ELF-1 (cell line): ENCODE measurements at regions not wholly inside any gene's neighbourhood (a gene's known extent, or its start where the extent isn't known, plus 50 kb on each side); places are given as distances from the start of the nearest gene placed in this dataset.
A peak's percentile ranks its signal among the peaks of the same experiment; 100 is the strongest.
"Not testable (repeated sequence)": the region's sequence is repeated elsewhere in the genome, so short reads cannot be mapped to it uniquely, and the experiment has no call there.

Experiments used
- DNase-seq: peaks from one replicate; pipeline ENCODE4 v3.0.0-alpha.2; 2016; ENCODE audit warnings: low read depth, low spot score

DNA sequence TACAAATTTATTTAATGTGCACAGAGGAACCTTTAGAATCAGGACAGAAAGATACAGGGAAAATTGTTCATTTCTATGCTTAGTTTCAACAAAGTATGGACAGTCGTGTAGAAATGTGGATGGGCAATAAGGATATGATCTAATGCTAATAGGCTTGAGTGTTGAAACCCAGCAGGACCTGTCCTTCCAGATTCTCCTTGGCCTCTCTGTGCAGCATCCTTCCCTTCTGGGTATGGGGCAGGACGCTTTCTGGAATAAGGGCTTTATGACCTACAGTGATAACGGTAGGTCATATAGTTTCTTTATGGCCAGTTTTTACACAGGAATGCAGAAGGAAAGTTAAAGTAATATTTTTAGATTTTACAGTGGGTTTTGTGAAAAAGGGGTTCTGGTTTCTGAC lies 698.1 kb downstream of the SI start:
- peak; percentile 28 for DNase-seq

DNA sequence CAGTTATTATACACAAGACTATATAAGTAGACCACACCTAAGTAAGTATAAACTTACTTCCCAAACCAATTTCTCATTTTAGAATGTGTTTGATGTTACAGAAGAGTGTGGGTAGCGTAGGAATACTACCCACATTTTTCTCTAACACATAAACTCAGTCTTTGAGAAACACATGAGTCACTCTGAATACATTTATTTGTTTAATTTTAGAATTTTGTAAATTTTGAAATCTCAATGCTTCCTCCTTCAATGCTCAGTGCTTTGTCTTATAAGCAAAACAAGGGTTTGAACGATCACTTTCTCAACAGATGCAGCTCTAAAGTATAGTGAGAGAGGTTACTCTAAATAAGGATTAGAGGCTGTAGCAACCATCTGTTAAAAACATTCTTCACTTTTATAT lies 700.8 kb downstream of the SI start:
- DNase-seq: no peak

DNA sequence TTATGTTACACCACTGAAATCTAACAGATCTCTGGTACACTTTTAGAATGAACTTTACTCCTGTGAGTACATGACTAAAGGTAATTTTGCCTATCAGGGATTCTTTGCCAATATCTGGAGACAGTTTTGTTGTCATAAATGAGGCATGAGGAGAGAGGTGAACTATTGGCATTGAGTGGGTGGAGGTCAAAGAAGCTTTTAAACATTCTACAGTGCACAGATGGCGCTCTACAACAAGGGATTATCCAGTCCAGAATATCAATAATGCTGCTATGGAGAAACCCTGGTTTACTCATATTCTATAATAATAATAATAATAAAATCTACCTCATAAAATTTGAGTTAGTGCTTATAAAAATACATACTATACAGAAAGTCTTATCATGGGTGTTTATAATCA lies 702.3 kb downstream of the SI start:
- DNase-seq: no peak

DNA sequence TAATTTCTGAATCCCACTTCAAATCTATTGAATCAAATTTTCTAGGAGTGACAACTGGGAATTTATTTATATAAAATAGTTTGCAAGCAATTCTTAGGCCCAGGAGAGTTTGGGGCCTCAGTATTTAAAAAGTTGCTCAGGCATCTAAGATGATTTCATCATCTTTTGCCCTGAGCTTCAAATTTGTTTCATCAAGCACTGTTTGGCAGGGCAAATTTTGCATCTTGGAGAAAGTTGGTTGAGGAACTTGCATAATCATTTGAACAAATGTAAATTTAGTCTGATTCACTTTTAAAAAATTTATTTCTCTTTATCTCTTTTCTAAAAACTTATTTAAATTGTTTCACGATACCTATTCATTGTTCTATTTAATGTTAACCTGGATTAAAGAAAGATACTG lies 702.8 kb downstream of the SI start:
- no peak for DNase-seq

DNA sequence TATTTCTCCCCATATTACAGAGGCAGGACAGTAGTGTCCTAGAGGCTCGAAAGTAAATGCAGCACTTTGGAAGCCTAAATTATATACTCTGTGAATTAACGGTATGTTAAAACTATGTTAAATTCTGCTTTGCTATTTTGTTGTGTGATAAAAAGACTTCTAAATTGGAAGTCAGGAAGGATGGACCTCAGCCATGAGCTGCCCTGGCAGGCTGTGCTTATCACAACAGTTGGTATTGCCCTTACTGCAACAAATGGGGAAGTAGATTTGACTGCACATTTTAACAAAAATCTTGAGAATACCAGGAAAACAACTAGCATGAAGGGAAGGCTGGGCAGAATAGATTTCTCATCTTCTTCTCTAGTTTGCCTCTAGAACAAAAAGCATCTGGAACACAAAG lies 706.6 kb downstream of the SI start:
- no peak for DNase-seq

DNA sequence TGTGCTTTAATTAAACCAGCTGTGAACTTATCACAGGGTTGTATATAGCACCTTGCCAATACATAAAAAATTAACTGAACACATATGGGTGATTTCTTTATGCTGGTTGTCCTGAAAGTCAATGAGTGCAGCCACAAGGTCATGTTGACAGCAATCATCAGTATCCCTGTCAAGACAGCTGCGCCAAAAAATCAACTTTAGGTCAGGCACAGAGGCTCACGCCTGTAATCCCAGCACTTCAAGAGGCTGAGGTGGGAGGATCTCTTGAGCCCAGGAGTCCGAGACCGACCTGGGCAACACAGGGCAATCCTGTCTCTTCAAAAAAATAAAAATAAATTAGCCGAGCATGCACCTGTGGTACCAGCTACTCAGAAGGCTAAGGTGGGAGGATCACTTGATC lies 707.3 kb downstream of the SI start:
- DNase-seq: no peak

DNA sequence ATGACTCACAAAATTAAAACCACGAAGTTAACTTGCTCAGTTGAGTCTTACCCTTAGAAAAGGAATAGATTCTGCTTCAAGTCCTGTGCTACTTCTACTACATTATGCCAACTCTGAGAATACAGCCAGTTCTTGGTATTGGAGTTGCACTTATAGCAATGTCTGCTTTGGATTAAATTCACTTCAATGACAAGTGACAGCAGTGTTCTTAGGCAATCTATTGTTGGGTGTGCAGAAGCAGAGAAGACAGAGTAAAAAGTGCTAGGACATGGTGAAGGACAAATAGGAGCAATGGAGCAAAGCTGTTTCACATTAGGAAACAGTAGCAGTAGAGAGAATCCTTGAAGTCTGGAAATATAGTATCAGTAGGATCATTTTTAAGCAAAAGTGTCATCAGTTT lies 713.1 kb downstream of the SI start:
- no peak for DNase-seq

DNA sequence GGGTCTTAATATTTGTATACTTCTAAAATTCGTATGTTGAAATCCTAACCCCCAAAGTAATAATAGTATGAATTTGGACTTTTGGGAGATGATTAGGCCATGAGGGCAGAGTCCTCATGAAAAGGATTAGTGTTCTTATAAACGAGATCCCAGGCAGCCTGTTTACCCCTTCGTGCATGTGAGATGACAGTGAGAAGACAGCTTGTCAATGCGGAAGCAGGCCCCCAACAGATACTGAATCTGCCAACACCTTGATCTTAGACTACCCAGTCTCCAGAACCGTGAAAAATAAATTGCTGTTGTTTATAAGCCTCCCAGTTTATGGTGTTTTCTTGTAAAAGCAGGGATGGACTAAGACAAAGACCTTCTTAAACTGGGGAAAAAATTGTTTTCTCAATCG lies 714.2 kb downstream of the SI start:
- DNase-seq: no peak

DNA sequence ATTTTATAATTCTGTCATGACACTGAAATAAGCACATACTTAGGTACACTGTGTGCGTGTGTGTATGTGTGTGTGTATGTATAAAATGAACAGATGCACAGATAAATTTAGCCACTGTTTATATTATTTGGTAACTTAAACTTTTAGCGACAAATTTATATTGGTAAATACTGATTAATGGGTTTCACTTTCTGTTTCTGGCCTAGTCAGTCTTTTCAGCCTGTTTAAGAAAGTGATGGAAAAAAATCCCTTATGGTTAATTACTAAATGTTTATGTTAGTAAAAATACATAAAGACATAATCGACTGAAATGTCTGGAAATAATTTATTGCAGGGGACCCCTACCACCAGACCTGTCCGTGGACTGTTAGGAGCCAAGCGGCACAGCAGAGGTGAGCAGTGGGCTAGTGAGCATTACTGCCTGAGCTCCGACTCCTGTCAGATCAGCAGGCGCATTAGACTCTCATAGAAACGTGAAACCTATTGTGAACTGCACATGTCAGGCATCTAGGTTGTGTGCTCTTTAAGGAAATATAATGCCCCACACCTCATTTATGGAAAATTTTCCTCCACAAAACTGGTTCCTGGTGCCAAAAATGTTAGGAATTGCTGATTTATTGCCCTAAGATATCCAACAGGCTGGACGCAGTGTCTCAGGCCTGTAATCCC lies 717.4 kb downstream of the SI start:
- no peak for DNase-seq

DNA sequence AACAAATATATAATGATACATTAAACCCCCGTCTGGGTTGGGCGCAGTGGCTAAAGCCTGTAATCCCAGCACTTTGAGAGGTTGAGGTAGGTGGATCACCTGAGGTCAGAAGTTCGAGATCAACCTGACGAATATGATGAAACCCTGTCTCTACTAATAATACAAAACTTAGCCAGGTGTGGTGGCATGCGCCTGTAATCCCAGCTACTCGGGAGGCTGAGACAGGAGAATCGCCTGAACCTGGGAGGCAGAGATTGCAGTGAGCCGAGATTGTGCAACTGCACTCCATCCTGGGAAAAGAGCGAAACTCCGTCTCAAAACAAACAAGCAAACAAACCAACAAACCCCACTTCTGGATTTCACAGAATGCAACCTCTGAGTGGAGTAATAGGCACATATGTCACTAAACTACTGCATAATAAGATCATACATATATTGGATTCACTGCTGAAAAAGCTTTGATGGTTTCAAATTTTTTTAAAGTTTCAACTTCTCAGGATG lies 718.2 kb downstream of the SI start:
- DNase-seq: no peak

DNA sequence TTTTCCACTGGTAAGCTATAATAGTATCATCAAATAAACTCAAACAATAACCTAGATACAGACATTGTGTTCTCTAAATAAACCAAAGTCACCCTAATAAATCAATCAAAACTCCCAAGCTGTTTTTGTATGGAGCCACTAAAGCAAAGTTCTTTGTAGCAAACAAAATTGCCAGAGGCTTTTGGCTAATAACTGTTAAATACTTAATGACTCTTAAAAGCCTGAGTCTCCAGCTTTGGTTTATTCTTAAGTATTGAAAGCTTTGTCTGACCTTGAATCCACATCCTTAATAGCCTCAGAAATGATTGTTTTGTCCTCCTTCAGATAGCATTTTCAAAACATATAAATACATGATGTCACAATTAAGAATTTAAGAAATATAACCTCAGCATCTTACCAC lies 725.3 kb downstream of the SI start:
- DNase-seq: no peak

DNA sequence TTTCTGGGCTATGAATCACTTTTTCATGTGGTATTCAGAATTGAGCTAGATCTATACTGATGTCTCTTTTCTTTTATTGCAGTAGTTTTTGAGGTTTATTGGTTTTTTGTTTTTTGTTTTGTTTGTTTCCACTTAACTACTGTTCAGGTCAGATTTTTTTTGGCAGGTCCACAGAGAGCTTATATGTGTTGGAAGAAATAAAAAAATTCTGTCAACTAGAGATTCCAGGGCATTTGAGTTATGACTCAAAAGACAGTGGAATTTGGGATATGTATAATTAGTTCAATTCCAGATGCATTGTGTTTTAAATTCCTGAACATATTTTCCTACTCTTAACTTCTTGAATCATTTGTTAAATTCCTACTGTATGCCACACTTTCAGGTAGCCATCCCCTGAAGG lies 727.2 kb downstream of the SI start:
- DNase-seq: no peak

DNA sequence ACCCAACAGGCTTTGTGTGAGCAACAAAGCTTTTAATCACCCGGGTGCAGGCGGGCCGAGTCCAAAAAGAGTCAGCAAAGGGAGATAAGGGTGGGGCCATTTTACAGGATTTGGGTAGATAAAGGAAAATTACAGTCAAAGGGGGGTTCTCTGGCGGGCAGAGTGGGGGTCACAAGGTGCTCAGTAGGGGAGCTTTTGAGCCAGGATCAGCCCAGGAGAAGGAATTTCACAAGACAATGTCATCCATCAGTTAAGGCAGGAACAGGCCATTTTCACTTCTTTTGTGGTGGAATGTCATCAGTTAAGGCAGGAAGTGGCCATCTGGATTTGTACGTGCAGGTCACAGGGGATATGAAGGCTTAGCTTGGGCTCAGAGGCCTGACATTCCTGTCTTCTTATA lies 736.1 kb downstream of the SI start:
- DNase-seq: peak; percentile 45

DNA sequence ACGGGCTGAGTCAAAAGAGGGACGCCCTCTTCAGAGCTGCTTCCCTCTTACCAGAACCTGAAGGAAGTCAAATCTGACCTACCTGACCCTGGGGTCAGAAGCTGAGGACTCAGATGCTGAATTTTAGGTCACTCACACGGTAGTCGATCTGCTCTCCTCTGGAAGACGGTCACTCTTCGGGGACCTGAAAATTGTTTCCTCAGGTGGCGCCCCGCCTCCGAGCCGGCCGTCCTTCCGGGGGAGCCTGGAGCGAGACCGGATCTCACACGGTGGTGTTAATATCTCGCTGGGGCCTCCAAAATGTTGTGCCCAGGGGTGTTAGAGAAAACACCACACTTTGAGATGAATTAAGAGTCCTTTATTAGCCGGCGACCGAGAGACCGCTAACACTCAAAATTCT lies 737.2 kb downstream of the SI start:
- no peak for DNase-seq

DNA sequence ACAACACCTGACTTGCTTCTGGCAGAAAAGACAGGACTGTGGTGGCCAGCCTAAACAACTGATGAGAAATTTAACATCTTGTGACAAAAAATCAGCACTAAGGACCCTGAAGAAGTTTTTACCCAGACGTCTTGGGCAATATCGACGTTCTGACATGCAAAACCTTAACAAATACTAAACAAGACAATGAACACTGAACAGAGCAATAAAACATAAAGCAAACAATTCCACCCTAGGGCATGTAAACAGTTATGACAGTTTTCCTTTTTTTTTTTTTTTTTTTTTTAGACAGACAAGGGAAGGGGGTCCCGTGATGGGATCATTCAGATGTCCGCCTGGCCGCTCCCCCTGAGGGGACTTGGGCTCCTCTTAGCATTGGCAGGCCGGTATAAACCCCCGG lies 738.0 kb downstream of the SI start:
- DNase-seq: no peak

DNA sequence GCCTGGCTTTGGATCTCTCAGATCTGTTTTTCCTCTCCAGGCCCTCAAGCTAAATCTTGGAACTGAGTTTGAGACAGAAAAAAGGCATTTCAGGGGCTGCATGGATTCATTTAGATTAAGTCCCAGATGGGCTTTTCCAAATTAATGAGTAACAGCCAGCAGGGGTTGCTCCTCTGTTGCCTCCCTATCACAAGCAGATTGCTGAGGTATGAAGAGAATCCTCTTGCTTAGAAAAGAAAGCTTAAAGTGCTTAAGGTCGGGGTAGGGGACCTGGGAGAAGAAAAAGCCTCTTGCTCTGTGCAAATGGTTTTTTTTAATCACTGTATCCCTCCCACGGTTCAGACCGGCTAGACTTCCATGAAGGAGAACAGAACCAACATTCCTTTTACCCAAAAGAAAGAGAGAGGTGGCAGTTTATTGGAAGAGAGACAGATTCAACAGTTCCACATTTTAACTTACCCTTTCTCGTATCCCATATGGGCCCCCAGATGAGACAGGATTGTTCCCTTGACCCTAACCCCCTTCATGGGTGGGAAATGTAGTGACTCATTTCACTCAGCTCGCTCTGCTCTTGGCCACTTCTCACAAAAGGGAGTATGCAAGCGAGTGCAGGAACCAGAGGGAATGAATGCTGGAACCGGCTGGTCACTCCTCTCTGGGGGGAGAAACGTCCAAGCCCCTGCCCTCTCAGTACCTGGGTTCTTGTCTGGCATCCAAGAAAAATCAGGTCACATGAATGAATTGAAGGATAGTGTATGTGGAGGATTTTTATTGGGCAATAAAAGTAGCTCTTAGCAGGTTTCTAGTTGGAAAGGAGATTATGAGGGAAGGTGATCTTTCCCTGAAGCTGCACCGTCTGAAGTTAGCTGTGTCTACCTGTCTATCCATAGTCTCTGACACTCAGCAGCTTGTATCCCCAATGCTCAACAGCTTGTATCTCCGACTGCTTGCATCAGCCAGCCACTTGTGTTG lies 745.2 kb downstream of the SI start:
- peak; percentile 64 for DNase-seq

DNA sequence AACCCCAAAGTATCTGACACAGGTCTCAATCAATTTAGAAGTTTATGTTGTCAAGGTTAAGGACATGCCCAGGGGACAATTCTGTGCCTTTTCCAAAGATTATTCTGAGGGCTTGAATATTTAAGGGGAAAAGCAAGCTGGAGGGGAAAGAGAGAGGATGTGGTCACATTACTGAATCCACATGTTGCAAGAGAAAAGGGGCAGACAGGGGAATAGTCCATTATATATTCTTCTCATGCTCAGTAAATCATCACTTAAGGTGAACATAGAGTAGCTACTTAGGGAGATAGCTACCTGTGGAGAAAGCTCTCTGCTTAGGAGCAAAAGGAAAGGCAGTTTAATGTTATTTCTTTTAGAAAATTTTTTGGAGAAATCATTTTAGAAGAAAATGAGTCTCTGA lies 751.6 kb downstream of the SI start:
- no peak for DNase-seq

DNA sequence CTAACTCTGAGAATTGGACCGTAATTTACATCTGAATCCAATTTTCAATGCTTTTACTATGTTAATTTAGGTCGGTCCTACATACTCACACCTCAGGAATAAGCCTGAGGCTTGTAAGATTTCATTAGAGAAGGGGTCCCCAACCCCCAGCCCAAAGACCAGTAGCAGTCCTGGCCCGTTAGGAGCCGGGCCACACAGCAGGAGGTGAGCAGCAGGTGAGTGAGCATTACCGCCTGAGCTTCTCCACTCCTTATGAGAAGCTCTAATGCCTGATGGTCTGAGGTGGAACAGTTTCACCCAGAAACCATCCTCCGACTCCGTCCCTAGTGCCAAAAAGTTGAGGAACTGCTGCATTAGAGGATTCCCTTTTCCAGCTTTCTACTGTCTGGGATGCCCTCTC lies 757.3 kb downstream of the SI start:
- peak; percentile 46 for DNase-seq

DNA sequence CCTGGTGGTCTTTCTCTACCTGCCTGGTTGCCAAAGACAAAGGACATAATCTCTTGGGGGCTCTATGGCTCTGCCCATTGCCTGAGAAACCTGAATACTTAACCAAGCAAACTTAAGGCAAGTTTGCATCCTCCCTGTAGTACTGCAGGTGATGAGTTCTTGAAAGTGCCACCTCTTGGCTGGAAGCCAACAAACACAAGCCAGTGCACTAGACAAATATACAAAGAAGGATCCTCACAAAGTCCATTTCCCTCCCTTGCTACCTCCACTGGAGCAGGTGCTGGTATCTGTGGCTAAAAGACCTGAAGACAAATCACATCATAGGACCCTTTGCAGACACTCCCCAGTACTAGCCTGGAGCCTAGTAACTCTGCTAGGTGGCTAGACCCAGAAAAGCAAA lies 772.3 kb downstream of the SI start:
- no peak for DNase-seq

DNA sequence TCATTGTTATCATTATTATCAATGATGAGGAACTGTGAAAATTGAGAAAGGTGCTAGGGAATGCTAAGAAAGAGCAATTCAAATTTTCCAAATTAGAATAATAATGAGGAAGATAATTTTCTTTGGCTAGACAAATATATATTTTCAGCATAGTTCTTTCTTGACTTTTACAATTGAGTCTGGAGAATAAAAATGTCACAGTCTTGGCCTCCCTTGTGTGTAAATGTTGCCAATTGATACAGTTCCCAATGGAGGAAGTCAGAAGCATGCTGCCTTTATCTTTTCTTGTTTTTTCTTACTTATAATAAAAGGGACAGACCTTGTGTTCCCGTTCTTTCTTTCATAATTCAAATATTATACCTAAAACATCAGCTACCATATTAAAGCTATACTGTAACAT lies 774.4 kb downstream of the SI start:
- no peak for DNase-seq

DNA sequence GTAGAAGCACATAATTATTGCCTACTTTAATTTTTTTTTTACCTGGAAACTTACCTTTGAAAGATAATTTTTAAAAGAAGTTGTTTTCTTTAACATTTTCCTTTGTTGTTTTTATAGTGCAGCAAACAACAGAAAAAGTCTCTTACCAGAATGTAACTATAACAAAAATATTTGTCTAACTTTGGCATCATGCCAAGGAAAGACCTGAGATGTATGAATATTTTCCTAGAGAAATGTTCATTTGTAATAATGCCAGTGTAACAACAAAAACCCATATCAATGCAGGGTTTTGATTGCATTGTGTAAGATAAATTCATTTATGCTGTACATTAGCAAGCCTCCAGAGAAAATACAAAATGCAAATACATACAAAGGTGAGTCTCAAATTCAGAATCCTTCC lies 775.7 kb downstream of the SI start:
- no peak for DNase-seq

DNA sequence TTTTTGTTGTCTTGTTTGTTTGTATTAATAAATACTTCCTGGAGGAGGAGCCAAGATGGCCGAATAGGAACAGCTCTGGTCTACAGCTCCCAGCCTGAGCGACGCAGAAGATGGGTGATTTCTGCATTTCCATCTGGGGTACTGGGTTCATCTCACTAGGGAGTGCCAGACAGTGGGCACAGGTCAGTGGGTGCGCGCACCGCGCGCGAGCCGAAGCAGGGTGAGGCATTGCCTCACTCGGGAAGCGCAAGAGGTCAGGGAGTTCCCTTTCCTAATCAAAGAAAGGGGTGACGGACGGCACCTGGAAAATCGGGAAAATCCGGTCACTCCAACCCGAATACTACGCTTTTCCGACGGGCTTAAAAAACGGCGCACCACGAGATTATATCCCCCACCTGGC lies 786.8 kb downstream of the SI start:
- not testable (repeated sequence) for DNase-seq

DNA sequence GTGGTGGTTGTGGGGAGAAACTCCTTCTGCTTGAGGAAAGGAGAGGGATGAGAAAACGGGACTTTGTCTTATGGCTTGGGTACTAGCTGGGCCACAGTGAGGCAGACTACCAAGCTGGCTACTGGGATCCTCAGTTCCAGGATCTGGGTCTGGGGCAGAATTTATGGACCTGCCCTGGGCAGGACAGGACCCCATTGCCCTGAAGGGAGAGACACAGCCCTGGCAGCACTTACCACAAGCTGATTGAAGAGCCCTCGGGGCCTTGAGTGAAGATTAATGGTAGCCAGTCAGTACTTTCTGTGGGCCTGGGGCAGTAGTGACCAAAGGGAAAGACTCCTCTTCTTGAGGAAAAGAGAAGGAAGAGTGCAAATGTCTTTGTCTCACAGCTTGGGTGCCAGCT lies 799.7 kb downstream of the SI start:
- no peak for DNase-seq
